Loucy (cell line): ENCODE measurements at regions not wholly inside any gene's neighbourhood (a gene's known extent, or its start where the extent isn't known, plus 50 kb on each side); places are given as distances from the start of the nearest gene placed in this dataset.

ENCODE experiments used
- H2AFZ ChIP-seq: fragments of 200-600 bp; sonication (generic); 2 replicates; pipeline ENCODE4 v1.6.0; 2016; ENCODE audit warnings: antibody characterized with exemption, mild to moderate bottlenecking, low read length, moderate library complexity
- H3F3A ChIP-seq: fragments of 200-600 bp; 2 replicates; pipeline ENCODE4 v1.6.0; 2016; ENCODE audit warnings: antibody characterized with exemption, low read depth, mild to moderate bottlenecking
- H3K27me3 ChIP-seq: fragments of 200-600 bp; sonication (generic); 2 replicates; pipeline ENCODE4 v1.6.1; 2014; ENCODE audit warnings: low read length, mild to moderate bottlenecking; ENCODE audit not compliant: insufficient read depth, poor library complexity, severe bottlenecking
- H3K36me3 ChIP-seq: fragments of 200-600 bp; sonication (generic); 2 replicates; pipeline ENCODE4 v1.6.1; 2016; ENCODE audit warnings: low read length; ENCODE audit not compliant: insufficient read depth
- H3K4me1 ChIP-seq: fragments of 200-600 bp; sonication (generic); 2 replicates; pipeline ENCODE4 v1.5.1; 2014; ENCODE audit warnings: low read length, mild to moderate bottlenecking; ENCODE audit not compliant: insufficient read depth, poor library complexity, severe bottlenecking
- H3K4me2 ChIP-seq: fragments of 200-600 bp; sonication (generic); 2 replicates; pipeline ENCODE4 v1.6.0; 2014; ENCODE audit warnings: antibody characterized with exemption, low read length, low read depth, mild to moderate bottlenecking; ENCODE audit not compliant: poor library complexity, severe bottlenecking
- H3K4me3 ChIP-seq: fragments of 200-600 bp; sonication (generic); 2 replicates; pipeline ENCODE4 v1.5.1; 2014; ENCODE audit warnings: low read length, mild to moderate bottlenecking, mixed read lengths; ENCODE audit not compliant: poor library complexity, severe bottlenecking
- H3K79me2 ChIP-seq: fragments of 200-600 bp; sonication (generic); 2 replicates; pipeline ENCODE4 v1.6.1; 2014; ENCODE audit warnings: low read length; ENCODE audit not compliant: insufficient read depth
- H3K9ac ChIP-seq: fragments of 200-600 bp; sonication (generic); 2 replicates; pipeline ENCODE4 v1.6.0; 2014; ENCODE audit warnings: mild to moderate bottlenecking, low read depth, low read length, moderate library complexity; ENCODE audit not compliant: poor library complexity, severe bottlenecking
- H3K9me2 ChIP-seq: fragments of 200-600 bp; sonication (generic); replicated peaks from 2 replicates; pipeline ENCODE4 v1.6.1; 2016; ENCODE audit warnings: low read depth, low read length, mixed read lengths
- H3K9me3 ChIP-seq: fragments of 200-600 bp; sonication (generic); 2 replicates; pipeline ENCODE4 v1.6.1; 2014; ENCODE audit warnings: mild to moderate bottlenecking, antibody characterized with exemption, low read length, low read depth; ENCODE audit not compliant: insufficient read depth
- H4K20me1 ChIP-seq: fragments of 200-600 bp; sonication (generic); 2 replicates; pipeline ENCODE4 v1.6.0; 2014; ENCODE audit warnings: antibody characterized with exemption, low read length, mild to moderate bottlenecking; ENCODE audit not compliant: insufficient read depth, poor library complexity, severe bottlenecking
- EZH2phosphoT487 ChIP-seq: fragments of 200-600 bp; IDR thresholded peaks from 2 replicates; pipeline ENCODE4 v1.6.1; 2018; ENCODE audit warnings: antibody characterized with exemption, mild to moderate bottlenecking, moderate library complexity, borderline replicate concordance
- TF ChIP-seq, protein P1 (sequence below): fragments of 200-600 bp; sonication (generic); conservative IDR thresholded peaks from 2 replicates; pipeline ENCODE4 v1.5.1; 2014; ENCODE audit warnings: mild to moderate bottlenecking, antibody characterized with exemption, low read length

DNA sequence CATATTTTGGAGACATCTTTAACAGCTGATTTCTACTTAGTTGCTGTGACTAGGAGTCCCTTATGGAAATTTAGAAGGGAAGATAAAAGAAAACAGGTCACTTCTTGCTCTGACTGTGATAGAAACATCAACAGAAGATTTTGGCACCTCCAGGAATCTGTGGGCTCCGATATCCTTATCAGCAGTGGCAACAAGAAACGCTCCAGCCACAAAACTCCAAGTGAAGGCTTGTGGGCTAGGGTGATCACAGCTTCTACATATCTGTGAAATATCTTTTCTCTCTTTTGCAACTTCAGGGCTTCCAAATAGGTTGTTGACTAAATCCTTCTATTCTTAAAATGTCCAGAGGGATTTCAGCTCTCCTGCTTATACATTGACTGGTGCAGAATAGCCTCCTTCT, 1625.5 kb upstream of the CDH6 start:
- no peak for TF ChIP-seq EZH2phosphoT487
- TF ChIP-seq, protein P1, sequence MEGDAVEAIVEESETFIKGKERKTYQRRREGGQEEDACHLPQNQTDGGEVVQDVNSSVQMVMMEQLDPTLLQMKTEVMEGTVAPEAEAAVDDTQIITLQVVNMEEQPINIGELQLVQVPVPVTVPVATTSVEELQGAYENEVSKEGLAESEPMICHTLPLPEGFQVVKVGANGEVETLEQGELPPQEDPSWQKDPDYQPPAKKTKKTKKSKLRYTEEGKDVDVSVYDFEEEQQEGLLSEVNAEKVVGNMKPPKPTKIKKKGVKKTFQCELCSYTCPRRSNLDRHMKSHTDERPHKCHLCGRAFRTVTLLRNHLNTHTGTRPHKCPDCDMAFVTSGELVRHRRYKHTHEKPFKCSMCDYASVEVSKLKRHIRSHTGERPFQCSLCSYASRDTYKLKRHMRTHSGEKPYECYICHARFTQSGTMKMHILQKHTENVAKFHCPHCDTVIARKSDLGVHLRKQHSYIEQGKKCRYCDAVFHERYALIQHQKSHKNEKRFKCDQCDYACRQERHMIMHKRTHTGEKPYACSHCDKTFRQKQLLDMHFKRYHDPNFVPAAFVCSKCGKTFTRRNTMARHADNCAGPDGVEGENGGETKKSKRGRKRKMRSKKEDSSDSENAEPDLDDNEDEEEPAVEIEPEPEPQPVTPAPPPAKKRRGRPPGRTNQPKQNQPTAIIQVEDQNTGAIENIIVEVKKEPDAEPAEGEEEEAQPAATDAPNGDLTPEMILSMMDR, result no peak
- Histone ChIP-seq H3K4me2 (no peak overlapping the region), H3K9me3 (no peaks in the 10 kb centered on the region), H3K9ac (no peak overlapping the region), H3K79me2 (no peaks in the 10 kb centered on the region), H4K20me1 (no peaks in the 10 kb centered on the region), H3K27me3 (no peaks in the 10 kb centered on the region), H3K4me1 (no peaks in the 10 kb centered on the region), H3F3A (no peaks in the 10 kb centered on the region), H3K4me3 (no peak overlapping the region), H3K36me3 (no peaks in the 10 kb centered on the region), H2AFZ (no peak overlapping the region), H3K9me2 (no peaks in the 10 kb centered on the region)

DNA sequence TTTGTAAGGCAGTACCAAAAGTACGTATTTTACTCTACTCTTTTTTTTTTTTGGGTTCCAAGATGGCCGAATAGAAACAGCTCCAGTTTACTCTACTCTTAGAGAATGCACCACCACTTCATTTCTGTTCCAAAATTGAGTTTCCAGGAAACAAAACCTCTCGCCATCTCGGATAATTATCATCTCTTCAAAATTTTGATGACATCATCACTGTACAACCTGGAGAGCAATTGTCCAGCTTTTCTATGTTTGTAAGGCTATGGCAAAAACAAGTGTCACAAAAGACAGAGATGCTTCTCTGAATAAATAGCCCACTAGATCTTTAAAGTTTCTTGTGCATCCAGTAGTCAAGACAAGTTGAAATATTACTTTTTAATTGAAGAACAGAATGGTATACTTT, 1631.9 kb upstream of the CDH6 start:
- Histone ChIP-seq H3K79me2 (no peaks in the 10 kb centered on the region), H3K4me1 (no peaks in the 10 kb centered on the region), H3F3A (no peaks in the 10 kb centered on the region), H3K9me2 (no peaks in the 10 kb centered on the region), H2AFZ (no peak overlapping the region), H4K20me1 (no peaks in the 10 kb centered on the region), H3K9me3 (no peaks in the 10 kb centered on the region), H3K4me3 (no peak overlapping the region), H3K27me3 (no peaks in the 10 kb centered on the region), H3K36me3 (no peaks in the 10 kb centered on the region), H3K4me2 (no peak overlapping the region), H3K9ac (no peak overlapping the region)
- TF ChIP-seq EZH2phosphoT487, result no peak
- TF ChIP-seq, protein P1, result no peak

DNA sequence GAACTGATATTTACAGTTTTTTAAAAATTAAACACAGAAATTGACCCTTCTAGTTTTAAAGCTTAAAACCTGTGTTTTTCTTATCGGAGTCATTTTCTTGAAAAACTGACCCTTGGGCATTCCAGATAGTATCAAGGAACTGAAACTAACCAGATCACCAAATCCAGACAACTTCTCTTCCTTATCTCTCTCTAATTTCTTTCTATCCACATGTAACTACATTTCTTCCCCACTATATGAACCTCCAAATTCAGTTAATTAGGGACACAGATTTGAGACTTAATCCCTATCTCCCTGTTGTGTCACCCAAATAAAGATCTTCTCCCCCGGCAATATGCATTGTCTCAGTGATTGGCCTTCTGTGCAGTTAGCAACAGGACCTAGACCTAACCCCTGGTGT, 1643.0 kb upstream of the CDH6 start:
- Histone ChIP-seq H3K79me2 (no peaks in the 10 kb centered on the region), H3K9ac (no peak overlapping the region), H3K4me3 (no peak overlapping the region), H3F3A (no peaks in the 10 kb centered on the region), H3K36me3 (no peaks in the 10 kb centered on the region), H3K27me3 (no peaks in the 10 kb centered on the region), H2AFZ (no peak overlapping the region), H3K4me2 (no peak overlapping the region), H3K9me2 (no peaks in the 10 kb centered on the region), H3K9me3 (no peaks in the 10 kb centered on the region), H3K4me1 (no peaks in the 10 kb centered on the region), H4K20me1 (no peaks in the 10 kb centered on the region)
- no peak for TF ChIP-seq EZH2phosphoT487

DNA sequence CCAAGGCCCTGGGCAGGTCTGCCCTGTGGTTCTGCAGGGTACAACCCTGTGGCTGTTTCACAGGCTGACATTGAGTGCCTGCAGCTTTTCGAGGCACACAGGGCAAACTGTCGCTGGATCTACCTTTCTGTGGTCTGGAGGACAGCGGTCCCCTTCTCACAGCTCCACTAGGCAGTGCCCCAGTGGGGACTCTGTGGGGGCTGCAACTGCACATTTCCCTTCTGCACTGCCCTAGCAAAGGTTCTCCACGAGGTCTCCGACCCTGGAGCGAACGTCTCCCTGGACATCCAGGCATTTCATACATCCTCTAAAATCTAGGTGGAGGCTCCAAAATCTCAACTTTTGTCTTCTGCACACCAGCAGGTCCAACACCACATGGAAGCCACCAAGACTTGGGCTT, 1645.2 kb upstream of the CDH6 start:
- H3K27me3 ChIP-seq, result no peaks in the 10 kb centered on the region
- H3K4me1 ChIP-seq, result no peaks in the 10 kb centered on the region
- no peaks in the 10 kb centered on the region for H3F3A ChIP-seq
- no peak overlapping the region for H2AFZ ChIP-seq
- H3K36me3 ChIP-seq, result no peaks in the 10 kb centered on the region
- no peaks in the 10 kb centered on the region for H3K79me2 ChIP-seq
- TF ChIP-seq, protein P1, result no peak
- TF ChIP-seq EZH2phosphoT487, result no peak
- no peaks in the 10 kb centered on the region for H3K9me3 ChIP-seq
- no peaks in the 10 kb centered on the region for H3K9me2 ChIP-seq
- no peak overlapping the region for H3K9ac ChIP-seq
- H4K20me1 ChIP-seq, result no peaks in the 10 kb centered on the region
- no peak overlapping the region for H3K4me3 ChIP-seq
- no peak overlapping the region for H3K4me2 ChIP-seq
